ENCODE measurements at regions not wholly inside any gene's neighbourhood (a gene's known extent, or its start where the extent isn't known, plus 50 kb on each side); places are given as distances from the start of the nearest gene placed in this dataset.

- no peak for DNase-seq
Observed at GRCh38 chr4:181420950-181421349, 822.3 kb upstream of the TENM3 start.

- no peak for DNase-seq
Observed at GRCh38 chr4:181424362-181425016, 818.7 kb upstream of the TENM3 start.

GRCh38 chr4:181427076-181427475 is 816.1 kb upstream of the TENM3 start:
- no peak for DNase-seq

GRCh38 chr4:181431006-181431405 is 812.2 kb upstream of the TENM3 start:
- DNase-seq = no peak

GRCh38 chr4:181431661-181432060 is 811.5 kb upstream of the TENM3 start:
- DNase-seq = no peak

- no peak for DNase-seq
Observed at GRCh38 chr4:181432335-181432734, 810.9 kb upstream of the TENM3 start.

GRCh38 chr4:181437895-181438294 is 805.3 kb upstream of the TENM3 start:
- no peak for DNase-seq

GRCh38 chr4:181438641-181439040 is 804.6 kb upstream of the TENM3 start:
- no peak for DNase-seq

GRCh38 chr4:181443021-181443420 is 800.2 kb upstream of the TENM3 start:
- no peak for DNase-seq

- no peak for DNase-seq
Observed at GRCh38 chr4:181465826-181466225, 777.4 kb upstream of the TENM3 start.

- no peak for DNase-seq
Observed at GRCh38 chr4:181468451-181468850, 774.8 kb upstream of the TENM3 start.

GRCh38 chr4:181470306-181470705 is 772.9 kb upstream of the TENM3 start:
- DNase-seq = no peak

- no peak for DNase-seq
Observed at GRCh38 chr4:181475359-181475758, 767.8 kb upstream of the TENM3 start.

- no peak for DNase-seq
Observed at GRCh38 chr4:181475781-181476507, 767.3 kb upstream of the TENM3 start.

- no peak for DNase-seq
Observed at GRCh38 chr4:181476508-181476890, 766.7 kb upstream of the TENM3 start.

GRCh38 chr4:181477591-181477990 is 765.6 kb upstream of the TENM3 start:
- DNase-seq = no peak

- no peak for DNase-seq
Observed at GRCh38 chr4:181478656-181479055, 764.5 kb upstream of the TENM3 start.

GRCh38 chr4:181479141-181479540 is 764.1 kb upstream of the TENM3 start:
- no peak for DNase-seq

- no peak for DNase-seq
Observed at GRCh38 chr4:181484396-181484795, 758.8 kb upstream of the TENM3 start.

- no peak for DNase-seq
Observed at GRCh38 chr4:181488926-181489325, 754.3 kb upstream of the TENM3 start.

- no peak for DNase-seq
Observed at GRCh38 chr4:181498148-181498547, 745.1 kb upstream of the TENM3 start.

GRCh38 chr4:181502611-181503010 is 740.6 kb upstream of the TENM3 start:
- no peak for DNase-seq

- no peak for DNase-seq
Observed at GRCh38 chr4:181503687-181504390, 739.4 kb upstream of the TENM3 start.

- DNase-seq = no peak
Observed at GRCh38 chr4:181504924-181505323, 738.3 kb upstream of the TENM3 start.
